ENCODE measurements at regions not wholly inside any gene's neighbourhood (a gene's known extent, or its start where the extent isn't known, plus 50 kb on each side); places are given as distances from the start of the nearest gene placed in this dataset.

- FAIRE-seq = no peak
- TF ChIP-seq, protein P1, sequence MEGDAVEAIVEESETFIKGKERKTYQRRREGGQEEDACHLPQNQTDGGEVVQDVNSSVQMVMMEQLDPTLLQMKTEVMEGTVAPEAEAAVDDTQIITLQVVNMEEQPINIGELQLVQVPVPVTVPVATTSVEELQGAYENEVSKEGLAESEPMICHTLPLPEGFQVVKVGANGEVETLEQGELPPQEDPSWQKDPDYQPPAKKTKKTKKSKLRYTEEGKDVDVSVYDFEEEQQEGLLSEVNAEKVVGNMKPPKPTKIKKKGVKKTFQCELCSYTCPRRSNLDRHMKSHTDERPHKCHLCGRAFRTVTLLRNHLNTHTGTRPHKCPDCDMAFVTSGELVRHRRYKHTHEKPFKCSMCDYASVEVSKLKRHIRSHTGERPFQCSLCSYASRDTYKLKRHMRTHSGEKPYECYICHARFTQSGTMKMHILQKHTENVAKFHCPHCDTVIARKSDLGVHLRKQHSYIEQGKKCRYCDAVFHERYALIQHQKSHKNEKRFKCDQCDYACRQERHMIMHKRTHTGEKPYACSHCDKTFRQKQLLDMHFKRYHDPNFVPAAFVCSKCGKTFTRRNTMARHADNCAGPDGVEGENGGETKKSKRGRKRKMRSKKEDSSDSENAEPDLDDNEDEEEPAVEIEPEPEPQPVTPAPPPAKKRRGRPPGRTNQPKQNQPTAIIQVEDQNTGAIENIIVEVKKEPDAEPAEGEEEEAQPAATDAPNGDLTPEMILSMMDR (optimal IDR thresholded peaks at IDR 0.05 in 1 of 3, IDR thresholded peaks at IDR 0.05 in 1 of 3, conservative IDR thresholded peaks at IDR 0.05 in 1 of 3; ENCODE audit: extremely low read depth in 1 of 3, insufficient read depth in 2 of 3, low read length in 3 of 3) = no peak
- TF ChIP-seq EZH2 (IDR thresholded peaks at IDR 0.05; ENCODE audit: low read length) = no peak
- Histone ChIP-seq H3K4me3 (ENCODE audit: control insufficient read depth in 2 of 3, extremely low read depth in 1 of 3, insufficient read depth in 2 of 3, low read depth in 1 of 3, low read length in 3 of 3) (no peak overlapping the region), H3K27me3 (ENCODE audit: control insufficient read depth, extremely low read depth, insufficient read depth, low read length) (no peaks in the 10 kb centered on the region), H3K4me2 (ENCODE audit: control insufficient read depth, extremely low read depth, insufficient read depth, low read depth, low read length) (no peak overlapping the region), H3K9me3 (ENCODE audit: control insufficient read depth, low read depth, low read length) (no peaks in the 10 kb centered on the region), H3K4me1 (ENCODE audit: control insufficient read depth, extremely low read depth, insufficient read depth, low read length) (no peaks in the 10 kb centered on the region), H3K9ac (ENCODE audit: control insufficient read depth, extremely low read depth, insufficient read depth, low read length) (no peak overlapping the region), H4K20me1 (ENCODE audit: control insufficient read depth, extremely low read depth, insufficient read depth, low read length) (no peaks in the 10 kb centered on the region), H2AFZ (ENCODE audit: control insufficient read depth, low read length) (no peak overlapping the region), H3K36me3 (ENCODE audit: control insufficient read depth in 2 of 2, extremely low read depth in 1 of 2, insufficient read depth in 2 of 2, low read length in 2 of 2) (no peaks in the 10 kb centered on the region), H3K27ac (ENCODE audit: control insufficient read depth, insufficient read depth, low read length) (no peak overlapping the region), H3K9me1 (ENCODE audit: control insufficient read depth, extremely low read depth, insufficient read depth, low read length) (no peaks in the 10 kb centered on the region), H3K79me2 (ENCODE audit: control insufficient read depth, insufficient read depth, low read length) (no peaks in the 10 kb centered on the region)
- dilution Hi-C loops (cut with MboI; ENCODE audit: extremely low pct_ligation_motif_present, low sequenced_read_pairs) = no loop called here
- DNase-seq (ENCODE audit: low read depth, low spot score) = no peak
Measured at GRCh38 chr3:153843994-153844393, 277.2 kb upstream of the ARHGEF26 start.

DNA sequence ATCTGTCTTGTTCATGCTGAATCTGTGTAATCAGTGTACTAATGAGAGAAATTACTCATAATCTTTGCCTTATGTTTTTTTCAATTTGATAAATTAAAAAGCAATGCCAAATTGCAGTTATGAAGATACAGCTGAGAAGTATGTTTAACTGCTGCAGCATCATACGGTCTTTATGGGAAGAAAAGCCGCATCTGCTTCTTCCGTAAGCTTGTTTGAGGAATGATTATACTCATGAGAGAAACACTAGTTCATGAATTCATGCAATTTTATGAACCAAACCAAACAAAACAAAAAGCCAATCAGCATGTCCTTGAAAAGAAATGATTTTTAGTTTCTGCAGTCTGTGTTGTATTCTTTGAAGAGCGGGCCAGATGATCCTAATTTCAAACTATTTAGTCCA, 275.9 kb upstream of the ARHGEF26 start:
- no peak overlapping the region for H3K4me3 ChIP-seq (ENCODE audit: control insufficient read depth in 2 of 3, extremely low read depth in 1 of 3, insufficient read depth in 2 of 3, low read depth in 1 of 3, low read length in 3 of 3)
- TF ChIP-seq, protein P1 (optimal IDR thresholded peaks at IDR 0.05 in 1 of 3, IDR thresholded peaks at IDR 0.05 in 1 of 3, conservative IDR thresholded peaks at IDR 0.05 in 1 of 3; ENCODE audit: extremely low read depth in 1 of 3, insufficient read depth in 2 of 3, low read length in 3 of 3) = no peak
- no peak for TF ChIP-seq EZH2 (IDR thresholded peaks at IDR 0.05; ENCODE audit: low read length)

More for the DNA sequence above, 275.9 kb upstream of the ARHGEF26 start:
- Histone ChIP-seq H3K9me1 (ENCODE audit: control insufficient read depth, extremely low read depth, insufficient read depth, low read length) (no peaks in the 10 kb centered on the region), H3K27me3 (ENCODE audit: control insufficient read depth, extremely low read depth, insufficient read depth, low read length) (no peaks in the 10 kb centered on the region), H3K79me2 (ENCODE audit: control insufficient read depth, insufficient read depth, low read length) (no peaks in the 10 kb centered on the region), H3K36me3 (ENCODE audit: control insufficient read depth in 2 of 2, extremely low read depth in 1 of 2, insufficient read depth in 2 of 2, low read length in 2 of 2) (no peaks in the 10 kb centered on the region), H3K9ac (ENCODE audit: control insufficient read depth, extremely low read depth, insufficient read depth, low read length) (no peak overlapping the region), H3K4me1 (ENCODE audit: control insufficient read depth, extremely low read depth, insufficient read depth, low read length) (no peaks in the 10 kb centered on the region), H3K27ac (ENCODE audit: control insufficient read depth, insufficient read depth, low read length) (no peak overlapping the region), H3K9me3 (ENCODE audit: control insufficient read depth, low read depth, low read length) (no peaks in the 10 kb centered on the region), H3K4me2 (ENCODE audit: control insufficient read depth, extremely low read depth, insufficient read depth, low read depth, low read length) (no peak overlapping the region), H4K20me1 (ENCODE audit: control insufficient read depth, extremely low read depth, insufficient read depth, low read length) (no peaks in the 10 kb centered on the region), H2AFZ (ENCODE audit: control insufficient read depth, low read length) (no peak overlapping the region)
- FAIRE-seq = no peak
- dilution Hi-C loops (cut with MboI; ENCODE audit: extremely low pct_ligation_motif_present, low sequenced_read_pairs) = no loop called here
- DNase-seq (ENCODE audit: low read depth, low spot score) = no peak
